MM.1S (cell line): ENCODE measurements at regions not wholly inside any gene's neighbourhood (a gene's known extent, or its start where the extent isn't known, plus 50 kb on each side); places are given as distances from the start of the nearest gene placed in this dataset.

Experiments
- CTCF ChIP-seq: fragments of 300-600 bp; sonication (generic); IDR thresholded peaks from 2 replicates; pipeline ENCODE4 v1.5.1; 2016; ENCODE audit warnings: antibody characterized with exemption, low read length, mixed read lengths
- EZH2 ChIP-seq: fragments of 300-600 bp; sonication (generic); optimal IDR thresholded peaks from 2 replicates; pipeline ENCODE3; 2017; ENCODE audit warnings: low read depth, mild to moderate bottlenecking, antibody characterized with exemption, low read length, mixed read lengths

- TF ChIP-seq EZH2: no peak
- no peak for TF ChIP-seq CTCF
Measured at GRCh38 chr2:138389063-138389462, 112.5 kb upstream of the SPOPL start.
